Panc1 (cell line): ENCODE measurements at regions not wholly inside any gene's neighbourhood (a gene's known extent, or its start where the extent isn't known, plus 50 kb on each side); places are given as distances from the start of the nearest gene placed in this dataset.

Experiments
- ATAC-seq: fragments of 200-7000 bp; cut with Tn5 transposase; 2 replicates; pipeline ENCODE4 v1.9.1; 2020; ENCODE audit warnings: mild to moderate bottlenecking, moderate library complexity
- BruUV-seq: library from RNA; stranded (reverse); fragments of 400-500 nt; replicated peaks from 2 replicates; lab custom pipeline; 2021; lab: Mats Ljungman, UMichigan
- CTCF ChIA-PET: fragments of 300-600 bp; sonication (Branson Sonifier 250); formaldehyde crosslinking; loops from one replicate; lab custom pipeline; 2022; ENCODE audit warnings: antibody characterized with exemption; lab: Charles Lee
- POLR2A ChIA-PET: fragments of 300-600 bp; sonication (Branson Sonifier 250); formaldehyde crosslinking; loops from one replicate; lab custom pipeline; 2022; ENCODE audit warnings: antibody characterized with exemption; lab: Charles Lee
- DNase-seq: peaks from one replicate; pipeline ENCODE4 v3.0.0-alpha.2; 2010; ENCODE audit warnings: low read depth, low spot score
- H3K27ac ChIP-seq: 2 replicates; pipeline ENCODE4 v1.5.1; 2011; ENCODE audit warnings: mild to moderate bottlenecking, low read length, inconsistent platforms
- H3K27me3 ChIP-seq: fragments of 200-500 bp; sonication (Bioruptor generic); 2 replicates; pipeline ENCODE4 v1.6.0; 2014; ENCODE audit warnings: low read length, inconsistent platforms; ENCODE audit not compliant: control insufficient read depth, insufficient read depth
- H3K36me3 ChIP-seq: fragments of 200-500 bp; sonication (Bioruptor generic); 2 replicates; pipeline ENCODE4 v1.5.1; 2014; ENCODE audit warnings: inconsistent platforms, mild to moderate bottlenecking, low read length, moderate library complexity; ENCODE audit not compliant: control insufficient read depth, insufficient read depth
- H3K4me1 ChIP-seq: 2 replicates; pipeline ENCODE4 v1.5.1; 2011; ENCODE audit warnings: inconsistent platforms, mild to moderate bottlenecking, low read length, moderate library complexity; ENCODE audit not compliant: control insufficient read depth, insufficient read depth
- H3K4me3 ChIP-seq, 2 experiments: 2 replicates each; pipeline ENCODE4 v1.5.1; 2011 to 2012; ENCODE audit warnings: low read depth in 2 of 2, low read length in 2 of 2, mild to moderate bottlenecking in 2 of 2, inconsistent platforms in 1 of 2, moderate library complexity in 1 of 2
- H3K9me3 ChIP-seq: fragments of 200-500 bp; sonication (Bioruptor generic); 2 replicates; pipeline ENCODE4 v1.5.1; 2014; ENCODE audit warnings: low read depth, mild to moderate bottlenecking, inconsistent platforms, low read length, moderate library complexity; ENCODE audit not compliant: control insufficient read depth, insufficient read depth
- CTCF ChIP-seq: fragments of 450-650 bp; IDR thresholded peaks from 2 replicates; pipeline ENCODE4 v1.5.1; 2017; ENCODE audit warnings: mild to moderate bottlenecking
- POLR2AphosphoS5 ChIP-seq: IDR thresholded peaks from 2 replicates; pipeline ENCODE4 v1.6.1; 2012; ENCODE audit warnings: mild to moderate bottlenecking, low read depth, low read length, moderate library complexity
- REST ChIP-seq, 2 experiments: IDR thresholded peaks; 2 replicates each; pipeline ENCODE4 v1.6.1; 2011 to 2012; ENCODE audit warnings: low read depth in 2 of 2, control low read depth in 1 of 2, low read length in 1 of 2, mild to moderate bottlenecking in 1 of 2, moderate library complexity in 1 of 2; ENCODE audit not compliant: insufficient read depth in 1 of 2
- SIN3A ChIP-seq: IDR thresholded peaks from 2 replicates; pipeline ENCODE4 v1.6.1; 2012; ENCODE audit warnings: low read depth, mild to moderate bottlenecking, low read length, moderate library complexity, borderline replicate concordance; ENCODE audit not compliant: insufficient read depth
- TCF7L2 ChIP-seq: IDR thresholded peaks from 2 replicates; pipeline ENCODE4 v1.6.1; 2011; ENCODE audit warnings: mild to moderate bottlenecking, low read depth, low read length, inconsistent platforms
- in situ Hi-C: cut with HindIII; loops from 2 replicates; pipeline ENCODE4 v1.10.0; 2016; ENCODE audit warnings: low sequenced_read_pairs, low pct_unique_long_range_greater_than_20kb
- intact Hi-C: fragments of 100-400 bp; cut with micrococcal nuclease; formaldehyde crosslinking; loops from one replicate; pipeline ENCODE4 v1.10.0; 2022; ENCODE audit not compliant: unreplicated experiment

GRCh38 chr20:58577139-58577806 lies 62.1 kb upstream of the APCDD1L start:
- ATAC-seq, result no peak
- DNase-seq, result no peak
- no peak overlapping the region for H3K4me3 ChIP-seq
- no peak overlapping the region for H3K27ac ChIP-seq
- POLR2A ChIA-PET, result no interaction called here
- CTCF ChIA-PET, result no interaction called here
- TF ChIP-seq SIN3A (no peak), CTCF (no peak), REST (IDR thresholded peaks at IDR 0.05; ENCODE audit: insufficient read depth in 1 of 2, low read depth in 2 of 2, low read length in 1 of 2) (no peak), POLR2AphosphoS5 (no peak), TCF7L2 (no peak)
- no peaks in the 10 kb centered on the region; the same call in 1 of the 2 replicates for H3K27me3 ChIP-seq
- no TSS peak for BruUV-seq
- intact Hi-C loops (no loop called here), in situ Hi-C loops (no loop called here)
- no peaks in the 10 kb centered on the region for H3K36me3 ChIP-seq
- 0 out of 2 replicates have a peak, but pooled peaks cover 5% of the 10 kb centered on the region for H3K4me1 ChIP-seq
- no peaks in the 10 kb centered on the region for H3K9me3 ChIP-seq

- no peak overlapping the region for H3K4me3 ChIP-seq
- BruUV-seq, result no TSS peak
- H3K27me3 ChIP-seq, result no peaks in the 10 kb centered on the region; the same call in 1 of the 2 replicates
- CTCF ChIA-PET, result no interaction called here
- POLR2A ChIA-PET, result no interaction called here
- DNase-seq, result no peak
- H3K4me1 ChIP-seq, result 0 out of 2 replicates have a peak, but pooled peaks cover 10% of the 10 kb centered on the region
- in situ Hi-C loops, result no loop called here
- ATAC-seq, result no peak
- intact Hi-C loops, result no loop called here
- no peaks in the 10 kb centered on the region for H3K9me3 ChIP-seq
- H3K27ac ChIP-seq, result no peak overlapping the region
- H3K36me3 ChIP-seq, result no peaks in the 10 kb centered on the region
- no peak for TF ChIP-seq TCF7L2
- TF ChIP-seq SIN3A, result no peak
- TF ChIP-seq POLR2AphosphoS5, result no peak
- no peak for TF ChIP-seq REST (IDR thresholded peaks at IDR 0.05; ENCODE audit: insufficient read depth in 1 of 2, low read depth in 2 of 2, low read length in 1 of 2)
- no peak for TF ChIP-seq CTCF
These were observed 61.4 kb upstream of the APCDD1L start for GRCh38 chr20:58576603-58576970.
